Fibroblast of lung (primary cell): ENCODE measurements at regions not wholly inside any gene's neighbourhood (a gene's known extent, or its start where the extent isn't known, plus 50 kb on each side); places are given as distances from the start of the nearest gene placed in this dataset.

Source experiments
- DNase-seq, 2 donors: peaks; one replicate each; pipeline versions ENCODE4 v3.0.0 to v3.0.0-alpha.2; 2010; ENCODE audit warnings: low read depth in 2 of 2
- H2AFZ ChIP-seq: 2 replicates; pipeline ENCODE4 v1.5.1; 2012; ENCODE audit warnings: low read length, control low read depth, inconsistent platforms
- H3K27ac ChIP-seq: 2 replicates; pipeline ENCODE4 v1.5.1; 2011; ENCODE audit warnings: low read length, control low read depth; ENCODE audit not compliant: insufficient read depth
- H3K27me3 ChIP-seq: 2 replicates; pipeline ENCODE4 v1.5.1; 2011; ENCODE audit warnings: mild to moderate bottlenecking, low read length; ENCODE audit not compliant: control insufficient read depth, insufficient read depth
- H3K36me3 ChIP-seq: 2 replicates; pipeline ENCODE4 v1.5.1; 2011; ENCODE audit warnings: low read length; ENCODE audit not compliant: control insufficient read depth, insufficient read depth
- H3K4me1 ChIP-seq: 2 replicates; pipeline ENCODE4 v1.5.1; 2011; ENCODE audit warnings: low read length; ENCODE audit not compliant: control insufficient read depth, insufficient read depth; ENCODE audit errors: extremely low read depth
- H3K4me2 ChIP-seq: 2 replicates; pipeline ENCODE4 v1.5.1; 2011; ENCODE audit warnings: low read length, control low read depth; ENCODE audit not compliant: insufficient read depth; ENCODE audit errors: extremely low read depth
- H3K4me3 ChIP-seq, 4 experiments: fragments of 200-600 bp in 1 of 4; sonication (generic) in 1 of 4; replicated peaks in 1 of 4; 2 replicates each; pipeline ENCODE4 v1.5.1; 2011 to 2016; ENCODE audit warnings: low read length in 4 of 4, low read depth in 3 of 4, mild to moderate bottlenecking in 3 of 4, control low read depth in 2 of 4, inconsistent platforms in 1 of 4, mixed read lengths in 1 of 4; ENCODE audit not compliant: insufficient read depth in 1 of 4; ENCODE audit errors: control extremely low read depth in 1 of 4
- H3K79me2 ChIP-seq: 2 replicates; pipeline ENCODE4 v1.5.1; 2012; ENCODE audit warnings: mild to moderate bottlenecking, low read length, inconsistent platforms; ENCODE audit not compliant: control insufficient read depth, insufficient read depth
- H3K9ac ChIP-seq: 2 replicates; pipeline ENCODE4 v1.5.1; 2011; ENCODE audit warnings: mild to moderate bottlenecking, low read length, control low read depth; ENCODE audit not compliant: insufficient read depth
- H3K9me3 ChIP-seq: 2 replicates; pipeline ENCODE4 v1.5.1; 2012; ENCODE audit warnings: low read depth, low read length; ENCODE audit not compliant: control insufficient read depth, insufficient read depth
- H4K20me1 ChIP-seq: 2 replicates; pipeline ENCODE4 v1.5.1; 2011; ENCODE audit warnings: low read length; ENCODE audit not compliant: control insufficient read depth, insufficient read depth; ENCODE audit errors: extremely low read depth
- EZH2 ChIP-seq: IDR thresholded peaks from 2 replicates; pipeline ENCODE4 v1.5.1; 2012; ENCODE audit warnings: low read length, control low read depth, mild to moderate bottlenecking; ENCODE audit errors: missing control alignments
- TF ChIP-seq, protein P1 (sequence below), 2 donors: IDR thresholded peaks in 1 of 2; conservative IDR thresholded peaks in 1 of 2; 1 replicate in 1 of 2; 2 replicates in 1 of 2; pipeline ENCODE4 v1.5.1; 2011 to 2012; ENCODE audit warnings: low read length in 2 of 2, control low read depth in 1 of 2, inconsistent platforms in 1 of 2, low read depth in 1 of 2, mild to moderate bottlenecking in 1 of 2

DNA sequence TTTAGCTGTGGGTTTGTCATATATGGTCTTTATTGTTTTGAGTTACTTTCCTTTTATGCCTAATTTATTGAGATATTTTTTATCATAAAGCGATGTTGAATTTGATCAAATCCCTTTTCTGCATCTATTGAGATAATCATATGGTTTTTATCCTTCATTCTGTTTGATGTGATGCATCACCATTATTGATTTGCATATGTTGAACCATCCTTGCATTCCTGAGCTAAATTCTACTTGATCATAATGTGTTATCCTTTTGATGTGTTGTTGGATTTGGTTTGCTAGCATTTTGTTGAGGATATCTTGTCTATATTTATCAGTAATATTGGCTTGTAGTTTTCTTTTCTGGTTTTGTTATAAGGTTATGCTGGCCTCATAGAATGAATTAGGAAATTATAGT is 308.5 kb downstream of the ADCYAP1 start:
- Histone ChIP-seq H3K9me3 (no peaks in the 10 kb centered on the region), H4K20me1 (no peaks in the 10 kb centered on the region), H3K9ac (no peak overlapping the region), H3K4me3 (no peak overlapping the region), H3K4me2 (no peak overlapping the region), H2AFZ (no peak overlapping the region), H3K4me1 (no peaks in the 10 kb centered on the region), H3K36me3 (no peaks in the 10 kb centered on the region), H3K27ac (no peak overlapping the region), H3K79me2 (no peaks in the 10 kb centered on the region), H3K27me3 (no peaks in the 10 kb centered on the region)
- no peak for TF ChIP-seq EZH2
- TF ChIP-seq, protein P1, sequence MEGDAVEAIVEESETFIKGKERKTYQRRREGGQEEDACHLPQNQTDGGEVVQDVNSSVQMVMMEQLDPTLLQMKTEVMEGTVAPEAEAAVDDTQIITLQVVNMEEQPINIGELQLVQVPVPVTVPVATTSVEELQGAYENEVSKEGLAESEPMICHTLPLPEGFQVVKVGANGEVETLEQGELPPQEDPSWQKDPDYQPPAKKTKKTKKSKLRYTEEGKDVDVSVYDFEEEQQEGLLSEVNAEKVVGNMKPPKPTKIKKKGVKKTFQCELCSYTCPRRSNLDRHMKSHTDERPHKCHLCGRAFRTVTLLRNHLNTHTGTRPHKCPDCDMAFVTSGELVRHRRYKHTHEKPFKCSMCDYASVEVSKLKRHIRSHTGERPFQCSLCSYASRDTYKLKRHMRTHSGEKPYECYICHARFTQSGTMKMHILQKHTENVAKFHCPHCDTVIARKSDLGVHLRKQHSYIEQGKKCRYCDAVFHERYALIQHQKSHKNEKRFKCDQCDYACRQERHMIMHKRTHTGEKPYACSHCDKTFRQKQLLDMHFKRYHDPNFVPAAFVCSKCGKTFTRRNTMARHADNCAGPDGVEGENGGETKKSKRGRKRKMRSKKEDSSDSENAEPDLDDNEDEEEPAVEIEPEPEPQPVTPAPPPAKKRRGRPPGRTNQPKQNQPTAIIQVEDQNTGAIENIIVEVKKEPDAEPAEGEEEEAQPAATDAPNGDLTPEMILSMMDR (conservative IDR thresholded peaks at IDR 0.05 in 1 of 2, IDR thresholded peaks at IDR 0.05 in 1 of 2; ENCODE audit: low read depth in 1 of 2, low read length in 2 of 2) = no peak
- DNase-seq = no peak

DNA sequence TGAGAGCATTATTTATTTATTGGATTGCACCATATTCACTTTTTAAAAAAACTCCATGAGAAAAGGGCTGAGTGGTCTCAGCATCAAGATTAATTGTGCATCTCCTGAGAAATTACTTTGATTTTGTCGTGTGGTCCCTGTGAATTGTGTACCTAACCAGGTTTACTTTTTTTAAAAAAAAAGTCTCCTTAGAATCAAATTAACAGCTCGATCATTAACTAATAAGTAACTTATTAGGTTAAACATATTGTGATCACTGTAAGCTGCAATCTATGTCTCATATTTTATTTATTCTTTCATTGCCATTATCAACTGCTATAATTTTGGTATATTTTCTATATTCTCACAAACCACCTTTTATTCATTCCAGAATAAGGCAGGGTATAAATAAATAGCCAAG is 318.2 kb downstream of the ADCYAP1 start:
- no peak for TF ChIP-seq EZH2
- TF ChIP-seq, protein P1 (conservative IDR thresholded peaks at IDR 0.05 in 1 of 2, IDR thresholded peaks at IDR 0.05 in 1 of 2; ENCODE audit: low read depth in 1 of 2, low read length in 2 of 2) = no peak
- H4K20me1 ChIP-seq = no peaks in the 10 kb centered on the region
- H3K36me3 ChIP-seq = no peaks in the 10 kb centered on the region
- no peaks in the 10 kb centered on the region for H3K27me3 ChIP-seq
- no peaks in the 10 kb centered on the region for H3K9me3 ChIP-seq
- H3K79me2 ChIP-seq = no peaks in the 10 kb centered on the region
- no peak overlapping the region for H3K4me3 ChIP-seq
- H3K4me1 ChIP-seq = no peaks in the 10 kb centered on the region
- H3K9ac ChIP-seq = no peak overlapping the region
- H3K4me2 ChIP-seq = no peak overlapping the region
- no peak for DNase-seq
- no peak overlapping the region for H2AFZ ChIP-seq
- H3K27ac ChIP-seq = no peak overlapping the region

DNA sequence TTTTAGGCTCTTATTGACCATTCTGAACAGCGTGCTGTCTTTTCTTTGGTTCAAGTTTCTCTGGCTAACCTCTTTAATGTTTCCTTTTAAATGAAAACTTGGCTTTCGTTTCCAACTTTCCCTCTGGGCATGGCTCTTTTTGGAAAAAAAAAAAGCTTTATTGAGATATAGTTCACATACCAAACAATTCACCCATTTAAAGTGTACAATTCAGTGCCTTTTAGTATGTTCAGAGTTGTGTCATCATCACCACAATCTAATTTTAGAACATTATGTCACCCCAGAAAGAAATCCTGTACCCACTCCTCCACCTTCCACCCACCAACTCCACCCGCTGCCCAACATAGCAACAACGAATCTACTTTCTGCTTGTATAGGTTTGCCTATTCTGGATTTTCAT is 322.4 kb downstream of the ADCYAP1 start:
- H3K79me2 ChIP-seq = no peaks in the 10 kb centered on the region
- H3K4me3 ChIP-seq = no peak overlapping the region
- no peak overlapping the region for H3K9ac ChIP-seq
- TF ChIP-seq, protein P1 (conservative IDR thresholded peaks at IDR 0.05 in 1 of 2, IDR thresholded peaks at IDR 0.05 in 1 of 2; ENCODE audit: low read depth in 1 of 2, low read length in 2 of 2) = no peak
- TF ChIP-seq EZH2 = no peak
- no peaks in the 10 kb centered on the region for H3K4me1 ChIP-seq
- no peak overlapping the region for H3K27ac ChIP-seq
- no peak overlapping the region for H3K4me2 ChIP-seq
- no peaks in the 10 kb centered on the region for H4K20me1 ChIP-seq
- no peak for DNase-seq
- H3K27me3 ChIP-seq = no peaks in the 10 kb centered on the region
- H3K9me3 ChIP-seq = no peaks in the 10 kb centered on the region
- H2AFZ ChIP-seq = no peak overlapping the region
- no peaks in the 10 kb centered on the region for H3K36me3 ChIP-seq
